ENCODE measurements at regions not wholly inside any gene's neighbourhood (a gene's known extent, or its start where the extent isn't known, plus 50 kb on each side); places are given as distances from the start of the nearest gene placed in this dataset.
"Not testable (repeated sequence)": the region's sequence is repeated elsewhere in the genome, so short reads cannot be mapped to it uniquely, and the experiment has no call there.

DNA sequence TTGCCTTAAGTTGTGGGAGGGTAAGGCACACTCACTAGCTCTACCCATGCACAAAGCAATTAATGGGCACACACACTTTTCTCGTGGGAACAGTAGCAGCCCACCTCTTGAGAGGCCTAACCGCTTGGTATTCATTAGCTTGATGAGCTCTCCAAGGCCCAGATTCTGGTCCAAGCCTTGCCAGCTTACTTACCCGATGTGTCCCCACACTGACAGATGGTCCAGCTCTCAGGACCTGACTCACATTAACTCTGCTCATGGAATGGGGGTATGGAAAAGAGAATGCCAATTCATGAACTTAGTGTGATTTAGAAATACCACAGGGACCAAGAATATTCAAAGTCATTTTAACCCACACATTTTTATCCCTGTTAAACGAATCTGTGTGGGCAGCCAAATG, 106.8 kb upstream of the CACHD1 start:
- DNase-seq: no peak

DNA sequence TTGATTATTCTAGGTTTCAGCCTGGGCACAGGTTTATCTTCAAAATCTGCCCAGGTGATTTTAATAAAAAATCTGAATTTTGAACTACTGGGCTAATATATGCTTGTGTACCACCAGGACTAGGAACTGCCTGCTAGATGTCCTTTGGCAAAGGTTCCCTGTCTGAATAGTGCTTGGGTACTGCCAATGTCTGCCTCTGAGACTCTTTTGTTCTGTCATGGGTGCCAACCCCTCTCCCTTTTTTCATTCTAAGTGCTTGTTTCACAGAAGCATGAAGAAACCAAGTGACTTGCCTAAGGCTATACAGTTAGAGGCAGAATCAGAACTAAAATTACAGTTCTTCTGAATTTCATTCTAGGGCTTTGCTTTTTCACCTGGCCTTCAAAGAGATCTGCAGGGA, 106.3 kb upstream of the CACHD1 start:
- DNase-seq: no peak

DNA sequence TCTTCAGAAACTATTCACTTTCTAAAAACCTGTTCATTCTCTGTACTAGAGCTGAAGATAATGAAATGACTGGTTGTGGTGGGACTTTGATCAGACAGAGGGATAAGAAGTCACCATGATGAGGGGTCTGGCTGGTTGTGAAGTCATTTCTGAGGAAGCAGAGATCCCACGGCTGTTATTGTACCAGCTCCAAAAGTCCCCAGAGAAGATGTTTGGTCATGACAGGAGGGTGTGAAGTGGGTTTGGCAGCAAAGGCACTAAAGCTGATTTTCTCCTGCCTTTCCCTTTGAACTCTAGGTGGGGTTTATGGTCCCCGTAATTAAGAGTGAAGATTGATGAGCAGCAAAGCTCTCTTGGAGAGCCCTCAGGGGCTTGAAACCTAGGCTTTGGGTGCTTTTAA, 103.1 kb upstream of the CACHD1 start:
- no peak for DNase-seq

DNA sequence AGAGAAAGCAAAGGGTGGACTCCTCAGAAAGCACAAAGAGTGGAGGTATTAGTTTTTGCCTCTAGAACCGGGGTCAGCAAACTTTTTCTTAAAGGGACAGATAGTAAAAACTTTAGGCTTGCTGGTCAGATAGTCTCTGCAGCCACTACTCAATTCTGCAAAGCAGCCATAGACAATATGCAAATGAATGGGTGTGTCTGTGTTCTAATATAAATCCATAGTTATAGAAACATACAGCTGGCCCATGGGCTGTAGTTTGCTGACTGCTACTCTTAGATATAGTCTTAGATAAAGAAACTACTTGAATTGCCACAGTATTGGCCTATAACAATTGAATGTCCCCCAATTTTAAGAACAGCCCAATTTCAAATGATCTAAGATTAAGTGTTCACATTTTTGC, 101.6 kb upstream of the CACHD1 start:
- no peak for DNase-seq

DNA sequence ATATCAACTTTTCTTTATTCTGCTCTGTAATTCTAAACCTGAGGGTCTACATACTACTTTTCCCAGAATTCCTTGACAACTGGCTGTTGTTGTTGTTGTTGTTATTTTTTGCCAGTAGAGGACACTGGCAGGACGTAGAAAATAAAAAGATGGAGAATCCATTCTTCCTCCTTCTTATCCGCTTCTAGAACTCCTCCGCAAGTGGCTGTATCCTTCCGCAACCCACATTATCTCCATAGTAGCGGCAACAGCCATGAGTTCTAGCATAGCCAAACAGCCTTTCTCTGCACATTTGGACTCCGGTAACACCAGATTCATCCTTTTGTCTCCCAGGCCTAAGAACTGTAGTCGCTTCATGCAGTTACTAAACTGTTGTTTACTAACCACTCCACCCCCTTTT, 91.1 kb upstream of the CACHD1 start:
- no peak for DNase-seq

DNA sequence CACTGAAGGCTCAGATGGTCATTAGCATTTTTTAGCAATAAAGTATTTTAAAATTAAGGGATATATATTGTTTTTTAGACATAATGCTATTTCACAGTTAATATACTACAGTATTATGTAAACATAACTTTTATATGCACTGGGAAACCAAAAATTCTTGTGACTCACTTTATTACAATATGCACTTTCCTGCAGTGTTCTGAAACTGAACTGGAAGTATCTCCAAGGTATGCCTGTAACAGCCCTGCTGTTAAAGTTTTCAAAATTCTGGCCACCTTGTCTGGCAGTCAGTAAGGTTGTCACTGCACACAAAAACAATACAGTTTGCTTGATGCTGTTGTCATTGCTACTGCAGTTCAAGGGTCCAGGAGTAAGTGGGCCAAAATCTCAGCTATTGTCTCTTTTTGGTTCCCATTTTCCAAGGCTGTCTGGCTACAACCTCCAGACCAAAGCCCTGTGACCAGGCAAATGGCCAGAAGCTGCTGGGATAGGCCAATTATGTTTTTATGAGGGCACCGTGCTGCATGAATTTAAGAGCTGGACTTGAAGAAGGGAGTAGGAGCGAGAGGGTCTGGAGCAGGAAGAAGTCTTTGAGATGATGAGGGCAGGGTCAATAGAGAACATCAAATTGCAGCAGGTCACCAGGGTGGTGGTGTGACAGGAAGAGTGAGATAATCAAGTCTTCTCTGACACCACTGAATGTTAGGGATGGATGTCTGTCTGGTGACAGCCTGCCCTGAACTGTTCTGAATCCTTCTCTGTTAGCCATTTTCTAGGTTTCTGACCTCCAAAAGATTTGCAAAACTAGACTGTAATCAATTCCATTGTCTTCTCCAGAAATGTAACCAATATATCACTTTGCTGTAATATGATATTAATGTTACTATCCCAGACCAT, 82.3 kb upstream of the CACHD1 start:
- peak; percentile 29 for DNase-seq

DNA sequence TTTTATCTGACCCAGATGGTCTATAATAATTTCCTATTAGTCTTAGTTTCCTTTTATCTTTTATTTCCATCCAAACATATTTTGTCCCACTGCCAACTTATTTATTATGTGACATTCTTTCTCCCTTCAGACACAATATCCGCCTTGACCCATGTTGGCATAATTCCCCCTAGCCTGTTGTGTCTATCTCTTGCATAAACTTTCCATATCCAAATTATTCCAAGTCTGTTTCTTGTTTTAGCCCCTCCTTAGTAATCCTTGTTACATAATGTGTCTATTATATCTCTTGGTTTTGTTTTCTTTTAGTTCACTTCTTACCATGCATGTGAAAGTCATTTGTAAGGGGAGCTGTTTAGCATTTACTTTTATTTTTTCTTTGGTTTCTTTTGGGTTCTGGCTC, 81.6 kb upstream of the CACHD1 start:
- DNase-seq: peak; percentile 51

DNA sequence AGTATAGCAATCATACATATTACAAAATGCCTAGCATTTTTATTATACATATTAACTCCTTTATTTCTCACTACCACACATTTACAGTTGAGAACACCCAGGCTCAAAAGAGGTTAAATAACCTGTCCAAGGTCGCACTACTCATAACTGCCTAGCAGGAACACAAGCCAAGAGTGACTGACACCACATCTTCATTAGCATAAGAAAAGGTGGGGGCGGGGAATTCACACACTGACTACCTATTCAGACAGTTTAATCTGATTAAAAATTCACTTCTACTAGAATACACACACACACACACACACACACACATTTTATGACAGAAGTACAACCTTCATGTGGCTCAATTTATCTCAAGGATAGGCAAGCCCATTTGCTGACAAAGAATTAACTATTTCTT, 77.8 kb upstream of the CACHD1 start:
- no peak for DNase-seq

DNA sequence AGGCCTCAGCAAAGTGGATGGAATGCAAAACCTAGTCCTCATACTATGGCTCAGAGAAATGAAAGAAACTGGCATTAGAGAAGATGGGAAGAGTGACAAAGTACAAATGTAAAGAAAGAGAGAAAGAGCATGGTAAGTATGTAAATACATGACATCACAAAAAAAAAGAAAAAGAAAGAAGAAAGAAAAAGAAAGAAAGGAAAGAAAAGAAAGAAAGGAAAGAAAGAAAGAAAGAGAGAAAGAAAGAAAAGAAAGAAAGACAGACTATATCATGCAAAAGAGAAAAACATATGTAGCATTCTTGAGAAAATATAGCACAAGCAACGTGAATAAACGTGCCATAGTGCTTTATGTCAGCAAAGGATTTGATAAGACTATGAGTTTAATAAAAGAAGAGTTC, 76.1 kb upstream of the CACHD1 start:
- DNase-seq: no peak

DNA sequence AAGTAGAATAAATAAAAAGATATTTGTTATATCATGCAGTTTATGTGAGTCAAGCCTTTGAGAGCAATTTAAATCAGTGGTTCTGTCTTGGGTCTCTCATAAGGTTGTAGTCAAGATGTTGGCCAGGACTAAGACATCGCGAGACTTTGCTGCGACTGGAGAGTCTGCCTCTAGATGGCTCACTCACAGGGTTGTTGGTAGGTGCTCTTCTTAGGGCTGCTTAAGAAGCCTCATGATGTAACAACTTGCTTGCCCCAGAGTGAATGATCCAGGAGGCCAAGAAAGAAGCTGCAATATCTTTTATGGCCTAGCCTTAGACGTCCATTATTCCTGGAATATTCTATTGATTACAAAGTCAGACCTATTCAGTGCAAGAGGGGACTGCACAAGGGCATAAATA, 73.1 kb upstream of the CACHD1 start:
- peak; percentile 29 for DNase-seq

DNA sequence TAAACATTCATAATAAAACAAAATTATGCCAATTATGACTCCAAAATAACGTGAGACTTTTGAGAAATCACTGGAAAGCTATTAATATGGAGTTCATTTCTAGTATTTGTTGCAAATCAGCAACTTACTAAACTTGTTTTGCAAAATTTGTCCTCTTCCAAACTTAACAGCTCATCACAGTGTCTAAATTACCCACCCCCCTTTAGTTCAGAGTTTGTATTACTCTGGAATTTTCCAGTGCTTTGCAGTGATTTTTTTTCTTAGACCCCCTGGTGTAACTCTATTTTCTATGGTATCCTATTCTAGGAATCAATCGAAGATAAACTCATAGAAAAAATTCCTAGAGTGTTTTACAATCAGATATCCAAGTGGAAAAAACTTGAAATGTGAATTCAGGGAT, 72.4 kb upstream of the CACHD1 start:
- no peak for DNase-seq

DNA sequence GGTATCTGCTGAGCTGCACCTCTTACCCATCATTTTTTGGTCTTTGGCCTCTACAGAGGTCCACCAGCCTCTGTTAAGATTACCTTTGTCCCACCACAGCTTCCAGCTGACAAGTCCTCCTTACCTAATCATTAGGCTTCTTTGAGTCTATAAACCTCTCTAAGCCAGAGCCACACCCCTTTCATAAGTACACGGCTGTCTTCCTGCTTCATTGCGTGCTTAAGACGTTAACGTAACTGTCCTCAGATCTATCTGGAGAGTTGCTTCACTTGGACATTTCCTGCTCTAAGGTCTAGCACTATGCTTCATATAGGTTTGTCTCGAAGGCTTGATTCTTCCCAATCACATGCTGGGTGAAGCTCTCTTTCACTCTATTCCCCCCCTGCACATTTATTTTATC, 71.0 kb upstream of the CACHD1 start:
- DNase-seq: no peak

DNA sequence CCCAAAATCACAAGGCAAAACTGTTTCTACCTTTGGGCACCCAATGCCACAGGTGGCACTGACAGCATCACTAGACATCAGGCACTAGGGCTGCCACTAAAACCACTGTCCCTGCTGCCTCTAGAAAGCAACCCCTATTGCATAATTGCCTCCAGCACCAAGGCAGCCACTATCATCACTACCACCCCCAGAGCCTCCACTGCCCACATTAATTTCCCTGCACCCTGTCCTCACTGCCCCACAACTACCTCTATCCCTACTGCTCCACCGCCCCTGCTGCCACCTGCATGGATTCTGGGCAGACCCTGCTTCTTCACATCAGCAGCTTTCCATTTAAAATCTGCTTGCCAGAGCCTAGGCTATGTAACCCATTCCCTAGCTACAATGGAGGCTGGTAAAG, 68.6 kb upstream of the CACHD1 start:
- no peak for DNase-seq

DNA sequence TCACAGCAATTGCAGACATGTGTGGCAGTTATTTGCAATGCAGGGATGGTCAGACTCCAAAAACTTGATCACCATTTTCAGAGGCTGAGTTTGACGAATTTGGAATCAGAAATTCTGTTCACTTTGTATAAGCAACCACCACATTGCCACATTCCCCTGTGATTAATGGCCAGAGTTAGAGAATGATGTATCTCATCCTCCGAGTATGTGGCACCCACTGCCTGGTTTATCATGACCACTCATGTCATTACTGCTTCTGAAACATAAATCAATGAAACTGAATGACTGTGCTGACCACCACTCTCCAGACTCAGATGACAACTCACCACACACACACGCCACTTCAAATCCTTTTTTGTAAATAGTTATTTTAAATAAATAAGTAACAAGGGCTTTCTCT, 66.6 kb upstream of the CACHD1 start:
- no peak for DNase-seq

DNA sequence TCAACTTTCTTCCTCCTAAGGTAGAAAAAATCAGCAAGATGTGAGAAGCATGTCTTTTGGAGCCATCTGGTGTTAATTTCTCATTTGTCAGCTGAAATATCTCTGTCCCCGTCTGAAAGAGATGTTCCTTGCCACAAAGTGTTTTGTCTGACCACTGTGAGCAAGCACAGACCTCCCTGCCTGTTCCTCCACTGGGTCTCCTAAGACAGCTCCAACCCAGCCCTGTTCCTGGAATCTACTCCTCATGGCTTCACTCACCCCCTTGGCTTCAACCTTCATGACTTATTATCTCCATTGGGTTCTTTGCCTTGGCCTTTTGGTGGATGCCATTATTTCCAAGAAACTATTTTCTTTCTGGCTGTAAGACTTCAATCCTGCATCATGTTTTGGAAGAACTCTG, 65.7 kb upstream of the CACHD1 start:
- DNase-seq: no peak

DNA sequence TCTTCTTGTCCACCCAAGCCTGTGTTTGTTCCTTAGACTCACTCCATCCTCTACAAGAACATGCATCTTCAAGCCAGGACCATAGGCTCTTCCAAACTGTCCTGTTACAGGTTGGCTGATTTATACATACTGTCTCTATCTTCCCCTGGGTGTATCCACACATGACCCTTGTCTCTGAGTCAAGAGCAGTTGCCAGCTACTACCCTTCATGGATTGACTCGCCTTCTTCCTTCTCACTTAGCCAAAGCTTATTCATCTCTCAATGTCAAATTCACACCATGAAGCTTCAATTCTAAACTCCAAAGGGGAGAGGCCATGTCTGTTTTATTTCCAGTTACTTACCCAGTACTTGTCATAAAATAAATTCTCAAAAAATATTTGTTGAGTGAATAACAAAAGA, 64.1 kb upstream of the CACHD1 start:
- DNase-seq: no peak

DNA sequence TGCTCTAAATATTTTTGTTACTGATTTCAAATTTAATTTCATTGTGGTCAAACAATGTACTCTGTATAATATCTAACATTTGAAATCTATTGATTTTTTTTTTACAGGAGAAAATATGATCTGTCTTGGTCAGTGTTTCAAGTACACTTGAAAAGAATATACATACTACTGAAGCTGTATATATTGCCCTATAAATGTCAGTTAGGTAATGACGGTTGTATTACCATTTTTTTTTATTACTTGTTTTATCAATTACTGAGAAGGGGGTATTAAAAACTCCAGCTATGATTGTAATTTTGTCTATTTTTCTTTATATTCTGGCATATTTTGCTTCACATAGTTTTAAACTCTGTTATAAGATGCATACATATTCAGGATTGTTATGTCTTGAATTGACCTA, 59.7 kb upstream of the CACHD1 start:
- DNase-seq: no peak

DNA sequence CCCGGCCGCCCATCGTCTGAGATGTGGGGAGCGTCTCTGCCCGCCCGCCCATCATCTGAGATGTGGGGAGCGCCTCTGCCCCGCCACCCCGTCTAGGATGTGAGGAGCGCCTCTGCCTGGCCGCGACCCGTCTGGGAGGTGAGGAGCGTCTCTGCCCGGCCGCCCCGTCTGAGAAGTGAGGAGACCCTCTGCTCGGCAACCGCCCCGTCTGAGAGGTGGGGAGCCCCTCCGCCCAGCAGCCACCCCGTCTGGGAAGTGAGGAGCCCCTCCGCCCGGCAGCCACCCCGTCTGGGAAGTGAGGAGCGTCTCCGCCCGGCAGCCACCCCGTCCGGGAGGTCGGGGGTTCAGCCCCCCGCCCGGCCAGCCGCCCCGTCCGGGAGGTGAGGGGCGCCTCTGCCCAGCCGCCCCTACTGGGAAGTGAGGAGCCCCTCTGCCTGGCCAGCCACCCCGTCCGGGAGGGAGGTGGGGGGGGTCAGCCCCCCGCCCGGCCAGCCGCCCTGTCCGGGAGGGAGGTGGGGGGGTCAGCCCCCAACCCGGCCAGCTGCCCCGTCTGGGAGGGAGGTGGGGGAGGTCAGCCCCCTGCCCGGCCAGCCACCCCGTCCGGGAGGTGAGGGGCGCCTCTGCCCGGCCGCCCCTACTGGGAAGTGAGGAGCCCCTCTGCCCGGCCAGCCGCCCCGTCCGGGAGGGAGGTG, 54.9 kb upstream of the CACHD1 start:
- DNase-seq: not testable (repeated sequence)

DNA sequence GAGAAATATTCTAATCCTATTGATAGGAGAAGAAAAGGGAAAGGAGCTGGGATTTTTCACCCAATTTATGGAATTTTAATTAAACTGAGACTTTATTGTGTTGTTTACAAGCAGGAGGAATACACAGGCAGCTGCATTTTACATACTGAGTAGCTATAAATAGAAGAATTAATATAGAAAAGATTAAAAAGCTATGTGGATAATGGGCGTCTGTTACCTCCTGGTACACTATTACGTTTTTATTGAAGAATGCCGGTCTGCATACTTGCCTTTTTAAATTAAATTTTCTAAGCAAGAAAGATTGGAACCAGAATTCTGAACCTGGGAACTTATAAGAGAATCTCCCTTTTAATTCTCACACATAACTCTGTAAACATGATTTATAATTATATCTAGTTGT, 52.1 kb upstream of the CACHD1 start:
- DNase-seq: no peak

Measured in hematopoietic multipotent progenitor cell treated with erythropoietin and hydrocortisone succinate and interleukin-3 and kit ligand, for 8 days (in vitro differentiated cells).